GM12872 (cell line): ENCODE measurements at regions not wholly inside any gene's neighbourhood (a gene's known extent, or its start where the extent isn't known, plus 50 kb on each side); places are given as distances from the start of the nearest gene placed in this dataset.

ENCODE experiments used
- TF ChIP-seq, protein P1 (sequence below): IDR thresholded peaks from 3 replicates; pipeline ENCODE4 v1.5.1; 2011; ENCODE audit warnings: low read depth, mild to moderate bottlenecking, low read length, moderate library complexity; ENCODE audit not compliant: insufficient read depth

DNA sequence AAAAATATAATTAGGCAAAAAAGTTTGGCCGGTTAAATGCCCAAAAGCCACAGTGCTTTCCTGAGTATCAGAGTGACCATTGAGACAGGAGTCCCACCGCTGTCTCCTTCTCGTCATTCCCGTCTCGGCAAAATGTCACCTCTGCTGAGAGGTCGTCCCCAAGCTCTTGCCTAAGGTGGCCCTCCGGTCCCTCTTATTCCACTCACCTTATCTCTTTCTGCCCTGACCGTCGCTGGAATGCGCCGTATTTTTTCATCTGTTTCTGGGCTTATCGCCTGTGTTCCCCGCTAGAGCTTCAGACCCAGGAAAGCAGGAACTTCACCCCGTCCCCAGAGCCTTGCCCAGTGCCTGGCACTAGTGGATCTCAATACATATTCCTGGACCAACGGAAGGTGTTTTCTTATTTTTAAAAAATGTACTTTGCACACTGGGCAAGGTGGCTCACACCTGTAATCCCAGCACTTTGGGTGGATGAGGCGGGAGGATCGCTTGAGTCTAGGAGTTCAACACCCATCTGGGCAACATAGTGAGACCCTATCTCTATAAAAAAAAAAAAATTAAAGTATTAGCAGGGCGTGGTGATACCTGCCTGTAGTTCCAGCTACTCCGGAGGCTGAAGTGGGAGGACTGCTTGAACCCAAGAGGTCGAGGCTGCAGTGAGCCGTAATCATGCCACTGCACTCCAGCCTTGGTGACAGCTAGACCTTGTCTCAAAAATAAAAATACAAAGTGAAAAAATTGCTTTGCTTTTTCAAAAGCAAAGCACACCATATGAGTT, 122.8 kb upstream of the PTPN1 start:
- TF ChIP-seq, protein P1, sequence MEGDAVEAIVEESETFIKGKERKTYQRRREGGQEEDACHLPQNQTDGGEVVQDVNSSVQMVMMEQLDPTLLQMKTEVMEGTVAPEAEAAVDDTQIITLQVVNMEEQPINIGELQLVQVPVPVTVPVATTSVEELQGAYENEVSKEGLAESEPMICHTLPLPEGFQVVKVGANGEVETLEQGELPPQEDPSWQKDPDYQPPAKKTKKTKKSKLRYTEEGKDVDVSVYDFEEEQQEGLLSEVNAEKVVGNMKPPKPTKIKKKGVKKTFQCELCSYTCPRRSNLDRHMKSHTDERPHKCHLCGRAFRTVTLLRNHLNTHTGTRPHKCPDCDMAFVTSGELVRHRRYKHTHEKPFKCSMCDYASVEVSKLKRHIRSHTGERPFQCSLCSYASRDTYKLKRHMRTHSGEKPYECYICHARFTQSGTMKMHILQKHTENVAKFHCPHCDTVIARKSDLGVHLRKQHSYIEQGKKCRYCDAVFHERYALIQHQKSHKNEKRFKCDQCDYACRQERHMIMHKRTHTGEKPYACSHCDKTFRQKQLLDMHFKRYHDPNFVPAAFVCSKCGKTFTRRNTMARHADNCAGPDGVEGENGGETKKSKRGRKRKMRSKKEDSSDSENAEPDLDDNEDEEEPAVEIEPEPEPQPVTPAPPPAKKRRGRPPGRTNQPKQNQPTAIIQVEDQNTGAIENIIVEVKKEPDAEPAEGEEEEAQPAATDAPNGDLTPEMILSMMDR: no peak

DNA sequence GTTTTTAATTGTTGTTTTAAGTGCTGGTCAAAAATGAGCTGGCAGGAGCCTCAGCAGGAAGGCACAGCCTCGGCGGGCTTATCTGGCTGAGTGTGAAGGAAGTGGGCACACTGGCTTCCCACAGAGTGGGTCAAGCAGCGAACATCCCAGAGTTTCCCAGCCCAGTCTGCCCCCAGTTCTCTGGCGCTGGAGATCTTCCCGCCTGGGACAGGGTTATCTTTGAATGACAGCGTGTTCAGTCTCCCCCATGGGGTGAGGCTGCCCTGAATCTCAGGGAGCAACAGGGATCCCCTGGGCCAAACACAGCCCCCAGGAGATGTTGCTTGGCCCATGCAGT, 122.2 kb upstream of the PTPN1 start:
- TF ChIP-seq, protein P1: no peak

DNA sequence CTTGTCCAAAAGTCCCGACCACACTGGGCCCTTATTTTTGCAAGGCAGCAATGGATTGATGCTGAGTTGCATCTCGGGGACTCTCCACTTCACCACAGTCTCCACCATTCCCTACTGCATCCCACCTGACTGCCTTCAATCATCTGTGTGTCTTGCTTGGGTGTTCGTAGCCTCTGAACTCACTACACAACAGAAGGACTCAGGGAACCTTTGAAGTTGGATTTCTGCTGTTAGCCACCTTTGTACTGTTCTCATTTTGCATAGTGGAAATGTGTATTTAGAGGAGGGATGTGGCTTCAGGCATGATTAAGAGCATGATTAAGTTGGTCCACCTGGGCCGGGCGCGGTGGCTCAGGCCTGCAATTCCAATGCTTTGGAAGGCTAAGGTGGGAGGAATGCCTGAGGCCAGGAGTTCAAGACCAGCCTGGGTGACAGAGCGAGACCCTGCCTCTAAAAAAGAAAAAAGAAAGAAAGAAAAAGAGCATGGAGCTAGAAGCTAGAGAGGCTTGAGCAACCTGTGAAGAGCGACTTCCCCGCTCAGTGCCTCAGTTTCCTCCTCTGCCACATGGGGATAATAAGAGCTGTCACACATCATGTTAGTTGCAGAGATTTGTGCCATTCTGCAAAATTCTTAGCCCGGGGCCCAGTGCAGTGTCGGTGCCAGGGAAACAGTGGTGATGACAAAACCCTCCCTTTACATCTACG, 121.3 kb upstream of the PTPN1 start:
- TF ChIP-seq, protein P1: no peak

DNA sequence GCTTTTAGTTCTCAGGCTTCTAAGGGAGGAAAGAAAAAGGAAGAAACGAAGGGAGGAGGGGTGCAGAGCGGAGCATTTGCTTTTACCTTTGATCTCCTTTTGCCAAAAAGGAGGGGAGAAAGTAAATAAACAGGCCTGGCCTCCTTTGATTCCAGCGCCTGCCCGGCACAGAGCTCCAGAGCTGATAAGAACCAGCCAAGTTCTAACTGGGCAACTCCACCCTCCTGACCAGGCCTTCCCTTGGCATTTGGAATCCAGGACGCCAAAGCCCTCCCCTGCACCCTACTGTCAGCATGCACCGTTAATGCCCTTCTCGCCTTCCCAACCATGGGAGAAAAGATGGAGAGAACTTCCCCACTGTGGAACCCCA, 120.8 kb upstream of the PTPN1 start:
- TF ChIP-seq, protein P1: no peak

DNA sequence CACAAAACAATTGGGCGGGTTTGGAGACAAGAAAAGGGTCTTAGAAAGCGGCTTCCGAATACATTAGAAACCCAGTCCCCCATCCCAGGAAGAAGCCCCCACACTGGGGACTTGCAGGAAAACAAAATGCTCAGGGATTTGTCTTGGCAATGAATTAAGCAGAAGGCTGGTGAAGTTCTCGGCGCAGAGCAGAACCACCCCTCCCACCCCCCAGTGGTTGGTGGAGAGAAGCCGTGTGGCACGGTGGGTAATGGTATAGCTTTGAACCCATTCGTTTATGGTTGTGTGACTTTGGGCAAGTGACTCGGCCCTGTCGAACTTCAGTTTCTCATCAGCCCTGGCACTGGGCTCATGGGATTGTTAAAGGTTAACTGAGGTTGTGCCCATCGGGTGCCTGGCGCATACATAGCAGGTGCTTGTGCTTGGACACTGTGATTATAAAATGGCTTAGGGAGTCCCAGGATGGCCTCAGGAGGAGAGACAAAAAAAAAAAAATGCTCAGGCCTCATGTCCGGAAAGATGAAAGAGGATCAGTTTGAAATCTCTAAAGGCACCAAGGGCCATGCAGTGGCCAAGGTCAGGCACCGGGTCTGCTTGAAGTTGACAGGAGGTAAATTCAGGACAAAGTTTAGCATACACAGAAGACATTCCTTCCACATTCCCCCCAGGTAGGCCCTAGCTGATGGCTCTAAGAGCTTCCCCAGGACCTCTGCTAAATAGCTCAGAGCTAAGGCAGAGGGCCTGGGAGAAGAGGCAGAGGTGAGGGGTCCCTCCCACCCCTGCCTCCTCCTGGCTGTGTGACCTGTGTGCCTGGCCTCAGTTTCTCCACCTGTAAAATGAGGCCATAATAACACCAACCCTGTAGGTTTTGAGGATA, 120.1 kb upstream of the PTPN1 start:
- TF ChIP-seq, protein P1: no peak

DNA sequence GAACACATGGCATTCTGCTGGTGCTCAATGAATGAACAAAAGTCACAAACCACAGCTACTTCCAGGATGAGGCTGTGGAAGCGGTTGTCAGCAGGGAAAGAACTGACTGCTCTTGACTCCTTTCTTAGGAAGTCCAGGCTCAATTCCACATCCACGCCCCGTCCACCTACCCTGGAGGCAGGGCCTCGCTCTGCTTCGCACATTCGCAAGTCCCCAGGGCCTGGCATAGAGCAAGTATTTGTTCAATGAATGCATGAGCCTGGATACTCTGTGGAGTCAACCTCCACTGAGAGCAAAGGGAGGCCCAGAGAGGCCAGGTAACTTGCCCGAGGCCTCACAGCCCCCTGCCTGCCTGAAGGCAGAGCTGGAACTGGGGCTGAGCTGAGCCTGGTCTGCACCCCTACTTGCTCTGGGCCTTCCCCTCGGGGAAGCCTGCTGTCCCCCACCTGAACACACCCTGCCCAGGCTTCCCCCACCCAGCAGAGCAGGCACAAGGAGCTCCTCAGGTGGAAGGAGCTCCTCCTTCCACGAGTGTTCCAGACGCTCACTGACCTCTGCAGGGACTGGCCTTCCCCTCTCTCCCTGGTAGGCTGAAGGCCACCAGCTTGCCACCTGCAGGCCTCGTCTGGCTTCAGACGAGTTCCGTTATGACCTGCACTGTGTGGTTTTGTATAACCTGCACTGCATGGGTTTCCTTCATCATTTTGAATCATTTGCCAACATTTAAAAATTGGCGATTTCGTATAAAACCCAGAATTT, 119.3 kb upstream of the PTPN1 start:
- TF ChIP-seq, protein P1: no peak
